ENCODE measurements at regions not wholly inside any gene's neighbourhood (a gene's known extent, or its start where the extent isn't known, plus 50 kb on each side); places are given as distances from the start of the nearest gene placed in this dataset.
"Not testable (repeated sequence)": the region's sequence is repeated elsewhere in the genome, so short reads cannot be mapped to it uniquely, and the experiment has no call there.

DNA sequence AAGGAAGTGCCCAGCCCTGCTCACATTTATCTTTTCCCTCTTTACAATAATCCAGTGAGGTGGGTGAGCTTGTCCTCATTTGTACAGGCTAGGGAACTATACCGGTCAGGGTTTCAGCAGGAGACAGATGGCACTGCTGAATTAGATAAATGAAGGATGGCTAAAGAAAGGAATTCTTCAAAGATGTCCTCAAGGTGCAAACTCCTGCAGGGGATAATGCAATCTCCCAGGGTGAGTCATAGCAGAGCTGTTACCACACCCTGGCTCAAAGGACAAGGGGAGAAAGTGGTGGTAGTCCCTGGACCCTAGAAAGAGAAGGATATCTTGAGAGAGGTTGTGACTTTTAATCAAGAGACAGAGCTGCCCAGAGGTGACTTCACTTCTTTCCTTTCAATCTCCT, 66.7 kb downstream of the RFPL4B start:
- Histone ChIP-seq H3K18ac (ENCODE audit: low read depth in 1 of 2, low read length in 2 of 2) (no peak overlapping the region), H2BK120ac (ENCODE audit: low read depth, low read length) (no peak overlapping the region), H3K4ac (ENCODE audit: low read depth in 1 of 2, low read length in 2 of 2) (no peak overlapping the region), H2BK15ac (ENCODE audit: low read depth, poor library complexity, severe bottlenecking) (no peak overlapping the region), H2AK5ac (ENCODE audit: low read length, severe bottlenecking) (no peak overlapping the region), H3K4me3 (ENCODE audit: insufficient read depth in 1 of 2, low read depth in 1 of 2, low read length in 2 of 2) (no peak overlapping the region), H3K27ac (ENCODE audit: low read length, poor library complexity, severe bottlenecking) (no peak overlapping the region), H3K4me2 (ENCODE audit: low read length, poor library complexity, severe bottlenecking) (no peak overlapping the region), H2BK12ac (ENCODE audit: low read length in 2 of 2) (no peak overlapping the region), H3K9ac (ENCODE audit: low read length) (no peak overlapping the region), H3K79me1 (replicated peaks; ENCODE audit: low read length, poor library complexity, severe bottlenecking) (no peaks in the 10 kb centered on the region), H4K91ac (ENCODE audit: low read length) (no peak overlapping the region), H3K36me3 (ENCODE audit: control insufficient read depth in 1 of 2, insufficient read depth in 2 of 2, low read depth in 1 of 2, low read length in 2 of 2) (no peaks in the 10 kb centered on the region), H3K14ac (ENCODE audit: low read length in 2 of 2) (no peak overlapping the region), H3K9me3 (ENCODE audit: control insufficient read depth, low read length) (peaks cover 8% of the 10 kb centered on the region), H2AFZ (ENCODE audit: low read depth, low read length) (no peak overlapping the region), H4K8ac (ENCODE audit: low read length) (no peak overlapping the region), H3K4me1 (ENCODE audit: control insufficient read depth, insufficient read depth, low read depth, low read length) (no peaks in the 10 kb centered on the region), H3K27me3 (ENCODE audit: control insufficient read depth in 1 of 2, insufficient read depth in 1 of 2, low read length in 2 of 2) (no peaks in the 10 kb centered on the region), H3K23ac (ENCODE audit: low read length in 2 of 2) (no peak overlapping the region), H2BK5ac (ENCODE audit: low read depth, low read length, poor library complexity, severe bottlenecking) (no peak overlapping the region)
- no peak for DNase-seq
- WGBS: 69% methylated on average over 1 of the region's 1 CpG

DNA sequence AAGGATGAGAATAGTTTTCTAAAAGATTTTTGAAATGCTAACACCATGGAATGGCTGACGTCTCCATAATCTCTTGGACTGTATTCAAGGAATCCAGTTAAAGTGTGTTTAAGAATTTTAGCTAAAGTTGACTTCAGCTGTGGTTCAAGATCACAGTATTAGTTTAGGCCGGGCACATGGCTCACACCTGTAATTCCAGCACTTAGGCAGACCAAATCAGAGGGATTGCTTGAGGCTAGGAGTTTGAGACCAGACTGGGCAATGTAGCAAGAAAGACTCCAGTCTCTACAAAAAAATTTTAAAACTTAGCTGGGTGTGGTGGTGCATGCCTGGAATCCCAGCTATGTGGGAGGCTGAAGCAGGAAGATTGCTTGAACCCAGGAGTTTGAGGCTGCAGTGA, 68.2 kb downstream of the RFPL4B start:
- Histone ChIP-seq H3K14ac (ENCODE audit: low read length in 2 of 2) (no peak overlapping the region), H3K4me1 (ENCODE audit: control insufficient read depth, insufficient read depth, low read depth, low read length) (no peaks in the 10 kb centered on the region), H2BK12ac (ENCODE audit: low read length in 2 of 2) (no peak overlapping the region), H3K27ac (ENCODE audit: low read length, poor library complexity, severe bottlenecking) (no peak overlapping the region), H4K8ac (ENCODE audit: low read length) (no peak overlapping the region), H3K9ac (ENCODE audit: low read length) (no peak overlapping the region), H2AFZ (ENCODE audit: low read depth, low read length) (no peak overlapping the region), H2AK5ac (ENCODE audit: low read length, severe bottlenecking) (no peak overlapping the region), H3K36me3 (ENCODE audit: control insufficient read depth in 1 of 2, insufficient read depth in 2 of 2, low read depth in 1 of 2, low read length in 2 of 2) (no peaks in the 10 kb centered on the region), H3K9me3 (ENCODE audit: control insufficient read depth, low read length) (peaks cover 8% of the 10 kb centered on the region), H2BK15ac (ENCODE audit: low read depth, poor library complexity, severe bottlenecking) (no peak overlapping the region), H2BK120ac (ENCODE audit: low read depth, low read length) (no peak overlapping the region), H2BK5ac (ENCODE audit: low read depth, low read length, poor library complexity, severe bottlenecking) (no peak overlapping the region), H3K18ac (ENCODE audit: low read depth in 1 of 2, low read length in 2 of 2) (no peak overlapping the region), H3K79me1 (replicated peaks; ENCODE audit: low read length, poor library complexity, severe bottlenecking) (no peaks in the 10 kb centered on the region), H3K4me3 (ENCODE audit: insufficient read depth in 1 of 2, low read depth in 1 of 2, low read length in 2 of 2) (no peak overlapping the region), H3K23ac (ENCODE audit: low read length in 2 of 2) (no peak overlapping the region), H3K27me3 (ENCODE audit: control insufficient read depth in 1 of 2, insufficient read depth in 1 of 2, low read length in 2 of 2) (no peaks in the 10 kb centered on the region), H4K91ac (ENCODE audit: low read length) (no peak overlapping the region), H3K4ac (ENCODE audit: low read depth in 1 of 2, low read length in 2 of 2) (no peak overlapping the region), H3K4me2 (ENCODE audit: low read length, poor library complexity, severe bottlenecking) (no peak overlapping the region)
- DNase-seq: no peak
- over 99% methylated on average over 2 of the region's 2 CpGs for WGBS

DNA sequence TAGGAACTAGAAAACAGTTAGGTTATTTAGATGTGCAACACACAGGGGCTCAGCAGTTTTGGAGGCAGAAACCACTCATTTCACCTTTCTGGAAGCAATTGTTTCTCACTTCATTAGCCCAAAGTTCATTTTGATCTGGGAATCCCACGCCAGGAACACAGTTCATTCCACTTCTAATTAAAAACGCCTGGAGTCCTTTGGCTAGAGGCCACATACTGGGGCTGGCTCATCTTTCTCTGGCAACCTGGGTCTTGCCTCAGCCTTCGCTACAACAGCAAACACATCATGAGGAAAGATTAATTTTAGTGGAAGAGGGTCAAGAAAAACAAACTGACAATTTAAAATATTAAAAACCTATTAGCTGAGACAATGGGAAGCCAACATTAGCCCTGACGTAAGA, 69.7 kb downstream of the RFPL4B start:
- no peak overlapping the region for H2BK12ac ChIP-seq (ENCODE audit: low read length in 2 of 2)
- H3K9me3 ChIP-seq (ENCODE audit: control insufficient read depth, low read length): peaks cover 8% of the 10 kb centered on the region
- peak overlapping the region; percentile 40 for H3K9ac ChIP-seq (ENCODE audit: low read length)
- H3K27ac ChIP-seq (ENCODE audit: low read length, poor library complexity, severe bottlenecking): no peak overlapping the region
- no peak overlapping the region for H4K91ac ChIP-seq (ENCODE audit: low read length)
- no peak overlapping the region for H3K14ac ChIP-seq (ENCODE audit: low read length in 2 of 2)
- no peaks in the 10 kb centered on the region for H3K79me1 ChIP-seq (replicated peaks; ENCODE audit: low read length, poor library complexity, severe bottlenecking)
- no peak overlapping the region for H3K4me2 ChIP-seq (ENCODE audit: low read length, poor library complexity, severe bottlenecking)
- H3K4me3 ChIP-seq (ENCODE audit: insufficient read depth in 1 of 2, low read depth in 1 of 2, low read length in 2 of 2): peak overlapping the region in 1 of 2 experiments; percentile 21
- no peak overlapping the region for H3K18ac ChIP-seq (ENCODE audit: low read depth in 1 of 2, low read length in 2 of 2)
- no peaks in the 10 kb centered on the region for H3K4me1 ChIP-seq (ENCODE audit: control insufficient read depth, insufficient read depth, low read depth, low read length)
- H2BK120ac ChIP-seq (ENCODE audit: low read depth, low read length): no peak overlapping the region
- no peak overlapping the region for H2BK5ac ChIP-seq (ENCODE audit: low read depth, low read length, poor library complexity, severe bottlenecking)
- no peak overlapping the region for H4K8ac ChIP-seq (ENCODE audit: low read length)
- H2BK15ac ChIP-seq (ENCODE audit: low read depth, poor library complexity, severe bottlenecking): no peak overlapping the region
- no peak for DNase-seq
- no peak overlapping the region for H2AK5ac ChIP-seq (ENCODE audit: low read length, severe bottlenecking)
- no peak overlapping the region for H3K4ac ChIP-seq (ENCODE audit: low read depth in 1 of 2, low read length in 2 of 2)
- no peak overlapping the region for H2AFZ ChIP-seq (ENCODE audit: low read depth, low read length)
- peaks cover 0 to 8% of the 10 kb centered on the region in 2 experiments for H3K27me3 ChIP-seq (ENCODE audit: control insufficient read depth in 1 of 2, insufficient read depth in 1 of 2, low read length in 2 of 2)
- H3K36me3 ChIP-seq (ENCODE audit: control insufficient read depth in 1 of 2, insufficient read depth in 2 of 2, low read depth in 1 of 2, low read length in 2 of 2): no peaks in the 10 kb centered on the region
- 70% methylated on average over 3 of the region's 4 CpGs for WGBS
- no peak overlapping the region for H3K23ac ChIP-seq (ENCODE audit: low read length in 2 of 2)

DNA sequence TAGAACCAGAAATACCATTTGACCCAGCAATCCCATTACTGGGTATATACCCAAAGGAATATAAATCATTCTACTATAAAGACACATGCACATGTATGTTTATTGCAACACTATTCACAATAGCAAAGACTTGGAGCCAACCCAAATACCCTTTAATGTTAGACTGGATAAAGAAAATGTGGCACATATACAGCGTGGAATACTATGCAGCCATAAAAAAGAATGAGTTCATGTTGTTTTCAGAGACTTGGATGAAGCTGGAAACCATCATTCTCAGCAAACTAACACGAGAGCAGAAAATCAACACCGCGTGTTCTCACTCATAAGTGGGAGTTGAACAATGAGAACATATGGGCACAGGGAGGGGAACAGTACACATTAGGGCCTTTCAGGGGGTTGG, 79.9 kb downstream of the RFPL4B start:
- H3K4me2 ChIP-seq (ENCODE audit: low read length, poor library complexity, severe bottlenecking); H3K4ac ChIP-seq (ENCODE audit: low read depth in 1 of 2, low read length in 2 of 2); H2BK120ac ChIP-seq (ENCODE audit: low read depth, low read length); H2BK12ac ChIP-seq (ENCODE audit: low read length in 2 of 2); H3K79me1 ChIP-seq (replicated peaks; ENCODE audit: low read length, poor library complexity, severe bottlenecking); H3K4me1 ChIP-seq (ENCODE audit: control insufficient read depth, insufficient read depth, low read depth, low read length); H3K23ac ChIP-seq (ENCODE audit: low read length in 2 of 2); H3K9ac ChIP-seq (ENCODE audit: low read length); H3K27me3 ChIP-seq (ENCODE audit: control insufficient read depth in 1 of 2, insufficient read depth in 1 of 2, low read length in 2 of 2); H3K9me3 ChIP-seq (ENCODE audit: control insufficient read depth, low read length); H3K14ac ChIP-seq (ENCODE audit: low read length in 2 of 2); H4K8ac ChIP-seq (ENCODE audit: low read length); H2BK5ac ChIP-seq (ENCODE audit: low read depth, low read length, poor library complexity, severe bottlenecking); H2AK5ac ChIP-seq (ENCODE audit: low read length, severe bottlenecking); H3K27ac ChIP-seq (ENCODE audit: low read length, poor library complexity, severe bottlenecking); H2AFZ ChIP-seq (ENCODE audit: low read depth, low read length); H3K18ac ChIP-seq (ENCODE audit: low read depth in 1 of 2, low read length in 2 of 2); H2BK15ac ChIP-seq (ENCODE audit: low read depth, poor library complexity, severe bottlenecking); H4K91ac ChIP-seq (ENCODE audit: low read length); DNase-seq; H3K36me3 ChIP-seq (ENCODE audit: control insufficient read depth in 1 of 2, insufficient read depth in 2 of 2, low read depth in 1 of 2, low read length in 2 of 2); H3K4me3 ChIP-seq (ENCODE audit: insufficient read depth in 1 of 2, low read depth in 1 of 2, low read length in 2 of 2): not testable (repeated sequence)
- WGBS: 90% methylated on average over 4 of the region's 4 CpGs

All from mesenchymal stem cell (in vitro differentiated cells and primary cell).